ENCODE measurements at regions not wholly inside any gene's neighbourhood (a gene's known extent, or its start where the extent isn't known, plus 50 kb on each side); places are given as distances from the start of the nearest gene placed in this dataset.

- H3K4me1 Mint-ChIP-seq: peaks cover 24% of the 10 kb centered on the region
- TF ChIP-seq CTCF (IDR thresholded peaks at IDR 0.05): no peak
- H3K36me3 Mint-ChIP-seq (ENCODE audit: low read depth): no peaks in the 10 kb centered on the region
- H3K27me3 Mint-ChIP-seq (ENCODE audit: low read depth, poor library complexity): peaks cover 4% of the 10 kb centered on the region
- DNase-seq: no peak
- no peak overlapping the region for H3K4me3 Mint-ChIP-seq
- H3K9me3 Mint-ChIP-seq: peaks cover 15% of the 10 kb centered on the region
- H3K27ac Mint-ChIP-seq: no peak overlapping the region
These were observed 113.8 kb upstream of the ADCY1 start for GRCh38 chr7:45460379-45460778.

GRCh38 chr7:45461026-45461425, 113.1 kb upstream of the ADCY1 start:
- no peak for TF ChIP-seq CTCF (IDR thresholded peaks at IDR 0.05)
- no peak overlapping the region for H3K4me3 Mint-ChIP-seq
- H3K27ac Mint-ChIP-seq: no peak overlapping the region
- H3K36me3 Mint-ChIP-seq (ENCODE audit: low read depth): no peaks in the 10 kb centered on the region
- DNase-seq: no peak
- peaks cover 19% of the 10 kb centered on the region for H3K9me3 Mint-ChIP-seq
- peaks cover 17% of the 10 kb centered on the region for H3K4me1 Mint-ChIP-seq
- peaks cover 4% of the 10 kb centered on the region for H3K27me3 Mint-ChIP-seq (ENCODE audit: low read depth, poor library complexity)

- DNase-seq: no peak
These were observed 105.1 kb upstream of the ADCY1 start for GRCh38 chr7:45469103-45469502.

GRCh38 chr7:45470031-45470430, 104.1 kb upstream of the ADCY1 start:
- Mint-ChIP-seq H3K9me3 (peaks cover 28% of the 10 kb centered on the region), H3K27ac (no peak overlapping the region), H3K4me3 (no peak overlapping the region), H3K36me3 (ENCODE audit: low read depth) (no peaks in the 10 kb centered on the region), H3K27me3 (ENCODE audit: low read depth, poor library complexity) (no peaks in the 10 kb centered on the region), H3K4me1 (no peaks in the 10 kb centered on the region)
- no peak for TF ChIP-seq CTCF (IDR thresholded peaks at IDR 0.05)
- DNase-seq: no peak

More at GRCh38 chr7:45469103-45469502, 105.1 kb upstream of the ADCY1 start:
- H3K27ac Mint-ChIP-seq: no peak overlapping the region
- peaks cover 32% of the 10 kb centered on the region for H3K9me3 Mint-ChIP-seq
- no peak for TF ChIP-seq CTCF (IDR thresholded peaks at IDR 0.05)
- H3K36me3 Mint-ChIP-seq (ENCODE audit: low read depth): no peaks in the 10 kb centered on the region
- no peaks in the 10 kb centered on the region for H3K27me3 Mint-ChIP-seq (ENCODE audit: low read depth, poor library complexity)
- no peaks in the 10 kb centered on the region for H3K4me1 Mint-ChIP-seq
- no peak overlapping the region for H3K4me3 Mint-ChIP-seq

GRCh38 chr7:45479781-45480180, 94.4 kb upstream of the ADCY1 start:
- DNase-seq: no peak
- TF ChIP-seq CTCF (IDR thresholded peaks at IDR 0.05): no peak
- H3K9me3 Mint-ChIP-seq: no peaks in the 10 kb centered on the region
- no peak overlapping the region for H3K27ac Mint-ChIP-seq
- H3K4me1 Mint-ChIP-seq: no peaks in the 10 kb centered on the region
- no peak overlapping the region for H3K4me3 Mint-ChIP-seq
- no peaks in the 10 kb centered on the region for H3K36me3 Mint-ChIP-seq (ENCODE audit: low read depth)
- H3K27me3 Mint-ChIP-seq (ENCODE audit: low read depth, poor library complexity): peaks cover 14% of the 10 kb centered on the region

- Mint-ChIP-seq H3K27ac (no peak overlapping the region), H3K4me1 (no peaks in the 10 kb centered on the region), H3K36me3 (ENCODE audit: low read depth) (no peaks in the 10 kb centered on the region), H3K27me3 (ENCODE audit: low read depth, poor library complexity) (peaks cover 17% of the 10 kb centered on the region), H3K9me3 (no peaks in the 10 kb centered on the region), H3K4me3 (no peak overlapping the region)
- DNase-seq: no peak
- TF ChIP-seq CTCF (IDR thresholded peaks at IDR 0.05): no peak
These were observed 91.7 kb upstream of the ADCY1 start for GRCh38 chr7:45482451-45482850.

Measured in nephron progenitor cell (in vitro differentiated cells).